ENCODE measurements at regions not wholly inside any gene's neighbourhood (a gene's known extent, or its start where the extent isn't known, plus 50 kb on each side); places are given as distances from the start of the nearest gene placed in this dataset.
"Not testable (repeated sequence)": the region's sequence is repeated elsewhere in the genome, so short reads cannot be mapped to it uniquely, and the experiment has no call there.

DNA sequence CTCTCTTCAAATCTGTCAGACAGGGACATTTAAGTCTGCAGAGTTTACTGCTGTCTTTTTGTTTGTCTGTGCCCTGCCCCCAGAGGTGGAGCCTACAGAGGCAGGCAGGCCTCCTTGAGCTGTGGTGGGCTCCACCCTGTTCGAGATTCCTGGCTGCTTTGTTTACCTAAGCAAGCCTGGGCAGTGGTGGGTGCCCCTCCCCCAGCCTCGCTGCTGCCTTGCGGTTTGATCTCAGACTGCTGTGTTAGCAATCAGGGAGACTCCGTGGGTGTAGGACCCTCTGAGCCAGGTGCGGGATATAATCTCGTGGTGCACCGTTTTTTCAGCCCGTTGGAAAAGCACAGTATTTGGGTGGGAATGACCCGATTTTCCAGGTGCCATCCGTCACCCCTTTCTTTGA, 233.6 kb downstream of the TRIM51G start:
- TF ChIP-seq, protein P1, sequence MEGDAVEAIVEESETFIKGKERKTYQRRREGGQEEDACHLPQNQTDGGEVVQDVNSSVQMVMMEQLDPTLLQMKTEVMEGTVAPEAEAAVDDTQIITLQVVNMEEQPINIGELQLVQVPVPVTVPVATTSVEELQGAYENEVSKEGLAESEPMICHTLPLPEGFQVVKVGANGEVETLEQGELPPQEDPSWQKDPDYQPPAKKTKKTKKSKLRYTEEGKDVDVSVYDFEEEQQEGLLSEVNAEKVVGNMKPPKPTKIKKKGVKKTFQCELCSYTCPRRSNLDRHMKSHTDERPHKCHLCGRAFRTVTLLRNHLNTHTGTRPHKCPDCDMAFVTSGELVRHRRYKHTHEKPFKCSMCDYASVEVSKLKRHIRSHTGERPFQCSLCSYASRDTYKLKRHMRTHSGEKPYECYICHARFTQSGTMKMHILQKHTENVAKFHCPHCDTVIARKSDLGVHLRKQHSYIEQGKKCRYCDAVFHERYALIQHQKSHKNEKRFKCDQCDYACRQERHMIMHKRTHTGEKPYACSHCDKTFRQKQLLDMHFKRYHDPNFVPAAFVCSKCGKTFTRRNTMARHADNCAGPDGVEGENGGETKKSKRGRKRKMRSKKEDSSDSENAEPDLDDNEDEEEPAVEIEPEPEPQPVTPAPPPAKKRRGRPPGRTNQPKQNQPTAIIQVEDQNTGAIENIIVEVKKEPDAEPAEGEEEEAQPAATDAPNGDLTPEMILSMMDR (IDR thresholded peaks at IDR 0.05) = not testable (repeated sequence)
- TF ChIP-seq EP300, POLR2AphosphoS5 (IDR thresholded peaks at IDR 0.05): not testable (repeated sequence)
